ENCODE measurements at regions not wholly inside any gene's neighbourhood (a gene's known extent, or its start where the extent isn't known, plus 50 kb on each side); places are given as distances from the start of the nearest gene placed in this dataset. TPM values are rescaled to one million over a fixed set of nuclear protein-coding genes. Genes with fewer than 3 reads are reported as not detected.

Small RNA genes in the stretch of these regions (small RNA-seq; reads per million reads assigned to genes)
- gene AC128716.1 = not detected
